H9 (cell line): ENCODE measurements at regions not wholly inside any gene's neighbourhood (a gene's known extent, or its start where the extent isn't known, plus 50 kb on each side); places are given as distances from the start of the nearest gene placed in this dataset.

Source experiments
- DNase-seq: peaks from one replicate; pipeline ENCODE4 v3.0.0-alpha.2; 2017
- H2AFZ ChIP-seq: one replicate; pipeline ENCODE4 v1.6.1; 2013; ENCODE audit warnings: mild to moderate bottlenecking, low read length, control low read depth, moderate library complexity
- H2AK5ac ChIP-seq: 2 replicates; pipeline ENCODE4 v1.6.1; 2013; ENCODE audit warnings: low read length, control low read depth, mixed read lengths; ENCODE audit not compliant: insufficient read length
- H2BK120ac ChIP-seq: one replicate; pipeline ENCODE4 v1.6.1; 2013; ENCODE audit warnings: low read depth, mild to moderate bottlenecking, low read length, control low read depth, inconsistent platforms; ENCODE audit not compliant: poor library complexity, severe bottlenecking
- H2BK12ac ChIP-seq: 2 replicates; pipeline ENCODE4 v1.6.1; 2013; ENCODE audit warnings: low read length, control low read depth, mixed read lengths, low read depth; ENCODE audit not compliant: insufficient read length
- H2BK15ac ChIP-seq: 2 replicates; pipeline ENCODE4 v1.6.1; 2013; ENCODE audit warnings: low read depth, low read length, control low read depth
- H2BK20ac ChIP-seq: one replicate; pipeline ENCODE4 v1.6.1; 2013; ENCODE audit warnings: low read depth, mild to moderate bottlenecking, low read length, control low read depth, inconsistent platforms; ENCODE audit not compliant: poor library complexity, severe bottlenecking
- H2BK5ac ChIP-seq: 2 replicates; pipeline ENCODE4 v1.6.1; 2013; ENCODE audit warnings: low read length, control low read depth, mixed read lengths; ENCODE audit not compliant: insufficient read length
- H3K14ac ChIP-seq: 2 replicates; pipeline ENCODE4 v1.6.1; 2013; ENCODE audit warnings: low read length, control low read depth; ENCODE audit not compliant: insufficient read depth
- H3K18ac ChIP-seq: 2 replicates; pipeline ENCODE4 v1.6.1; 2013; ENCODE audit warnings: low read depth, mild to moderate bottlenecking, mixed read lengths, low read length, control low read depth; ENCODE audit not compliant: insufficient read length
- H3K23ac ChIP-seq: 2 replicates; pipeline ENCODE4 v1.6.1; 2013; ENCODE audit warnings: low read length, control low read depth, mixed read lengths, low read depth; ENCODE audit not compliant: insufficient read length
- H3K23me2 ChIP-seq: 2 replicates; pipeline ENCODE4 v1.6.1; 2013; ENCODE audit warnings: low read depth, mild to moderate bottlenecking, mixed read lengths, low read length, control low read depth; ENCODE audit not compliant: insufficient read length, poor library complexity, severe bottlenecking
- H3K27ac ChIP-seq: 2 replicates; pipeline ENCODE4 v1.5.1; 2013; ENCODE audit warnings: low read length, control low read depth, mixed read lengths, low read depth; ENCODE audit not compliant: insufficient read length
- H3K27me3 ChIP-seq: 2 replicates; pipeline ENCODE4 v1.6.1; 2013; ENCODE audit warnings: low read length, control low read depth, inconsistent platforms; ENCODE audit not compliant: insufficient read depth
- H3K4ac ChIP-seq: 2 replicates; pipeline ENCODE4 v1.6.1; 2013; ENCODE audit warnings: low read depth, mild to moderate bottlenecking, control low read depth, inconsistent platforms, low read length, moderate library complexity
- H3K4me1 ChIP-seq: 2 replicates; pipeline ENCODE4 v1.6.1; 2013; ENCODE audit warnings: low read length, control low read depth, inconsistent platforms; ENCODE audit not compliant: insufficient read depth
- H3K4me2 ChIP-seq: 2 replicates; pipeline ENCODE4 v1.6.1; 2013; ENCODE audit warnings: low read length, control low read depth, mixed read lengths; ENCODE audit not compliant: insufficient read length, insufficient read depth
- H3K56ac ChIP-seq: 2 replicates; pipeline ENCODE4 v1.6.1; 2013; ENCODE audit warnings: low read depth, mild to moderate bottlenecking, mixed read lengths, low read length, control low read depth; ENCODE audit not compliant: insufficient read length
- H3K79me1 ChIP-seq: 2 replicates; pipeline ENCODE4 v1.6.1; 2013; ENCODE audit warnings: low read depth, mild to moderate bottlenecking, moderate library complexity, low read length, control low read depth, inconsistent platforms; ENCODE audit not compliant: insufficient read depth, poor library complexity, severe bottlenecking
- H3K79me2 ChIP-seq: 2 replicates; pipeline ENCODE4 v1.6.1; 2013; ENCODE audit warnings: low read length, control low read depth, inconsistent platforms; ENCODE audit not compliant: insufficient read depth
- H3K9ac ChIP-seq: 2 replicates; pipeline ENCODE4 v1.6.1; 2013; ENCODE audit warnings: low read length, control low read depth, mixed read lengths; ENCODE audit not compliant: insufficient read length; ENCODE audit errors: extremely low read depth
- H3K9me3 ChIP-seq: one replicate; pipeline ENCODE4 v1.6.1; 2013; ENCODE audit warnings: low read depth, low read length, inconsistent platforms; ENCODE audit not compliant: control insufficient read depth
- H3T11ph ChIP-seq: one replicate; pipeline ENCODE4 v1.6.1; 2013; ENCODE audit warnings: mild to moderate bottlenecking, low read length, control low read depth, inconsistent platforms
- H4K20me1 ChIP-seq: one replicate; pipeline ENCODE4 v1.6.1; 2013; ENCODE audit not compliant: control insufficient read depth, insufficient read length, insufficient read depth
- H4K5ac ChIP-seq: 2 replicates; pipeline ENCODE4 v1.6.1; 2013; ENCODE audit warnings: low read depth, mild to moderate bottlenecking, mixed read lengths, low read length, control low read depth; ENCODE audit not compliant: insufficient read length
- H4K8ac ChIP-seq: replicated peaks from 2 replicates; pipeline ENCODE4 v1.6.1; 2013; ENCODE audit warnings: low read length, control low read depth, mixed read lengths, low read depth; ENCODE audit not compliant: insufficient read length
- H4K91ac ChIP-seq: 2 replicates; pipeline ENCODE4 v1.6.1; 2013; ENCODE audit warnings: low read depth, mild to moderate bottlenecking, moderate library complexity, mixed read lengths, low read length, control low read depth; ENCODE audit not compliant: insufficient read length
- H3K27ac Mint-ChIP-seq, 3 experiments: 2 replicates in 2 of 3; 3 replicates in 1 of 3; pipeline ENCODE4 v1.8.0; 2020 to 2021; ENCODE audit warnings: mixed read lengths in 3 of 3, mild to moderate bottlenecking in 1 of 3, moderate library complexity in 1 of 3
- H3K27me3 Mint-ChIP-seq: 2 replicates; pipeline ENCODE4 v1.8.0; 2021; ENCODE audit warnings: low read depth, mild to moderate bottlenecking, moderate library complexity, mixed read lengths
- H3K36me3 Mint-ChIP-seq, 3 experiments: 2 replicates in 2 of 3; 3 replicates in 1 of 3; pipeline ENCODE4 v1.8.0; 2020 to 2021; ENCODE audit warnings: low read depth in 3 of 3, mixed read lengths in 3 of 3; ENCODE audit not compliant: insufficient read depth in 1 of 3
- H3K4me1 Mint-ChIP-seq, 2 experiments: 2 replicates each; pipeline ENCODE4 v1.8.0; 2020; ENCODE audit warnings: mixed read lengths in 2 of 2
- H3K4me3 Mint-ChIP-seq, 2 experiments: 2 replicates in 1 of 2; 3 replicates in 1 of 2; pipeline ENCODE4 v1.8.0; 2020 to 2021; ENCODE audit warnings: mild to moderate bottlenecking in 2 of 2, mixed read lengths in 2 of 2, moderate library complexity in 1 of 2
- H3K9me3 Mint-ChIP-seq, 2 experiments: 2 replicates in 1 of 2; 3 replicates in 1 of 2; pipeline ENCODE4 v1.8.0; 2020; ENCODE audit warnings: mild to moderate bottlenecking in 2 of 2, mixed read lengths in 2 of 2, moderate library complexity in 1 of 2
- CTCF ChIP-seq: fragments of 200-600 bp; sonication (generic); conservative IDR thresholded peaks from 3 replicates; pipeline ENCODE4 v1.8.0; 2021; ENCODE audit warnings: antibody characterized with exemption, mild to moderate bottlenecking
- WGBS: extraction: QIAGEN DNeasy Blood & Tissue Kit; methylation state at CpG from one replicate; pipeline ENCODE4 v1.1.7; 2013; ENCODE audit warnings: missing lambda C conversion rate, low lambda C conversion rate, mixed read lengths; ENCODE audit not compliant: insufficient read length; ENCODE audit errors: extremely low coverage; 5-methylcytosine and 5-hydroxymethylcytosine counted together

- H3K27me3 ChIP-seq = no peaks in the 10 kb centered on the region
- WGBS = no CpG with 5 or more reads among the region's 3 CpGs
- Mint-ChIP-seq H3K27me3 (no peaks in the 10 kb centered on the region), H3K36me3 (no peaks in the 10 kb centered on the region), H3K4me3 (no peak overlapping the region), H3K4me1 (peaks cover 17 to 22% of the 10 kb centered on the region in 2 experiments), H3K9me3 (no peaks in the 10 kb centered on the region), H3K27ac (no peak overlapping the region)
- H4K5ac ChIP-seq = no peak overlapping the region
- H2BK20ac ChIP-seq = no peak overlapping the region
- H2BK12ac ChIP-seq = no peak overlapping the region
- H4K91ac ChIP-seq = no peak overlapping the region
- no peaks in the 10 kb centered on the region for H3K23me2 ChIP-seq
- H2AFZ ChIP-seq = no peak overlapping the region
- H3K9me3 ChIP-seq = no peaks in the 10 kb centered on the region
- no peak for DNase-seq
- no peak overlapping the region for H3K9ac ChIP-seq
- no peaks in the 10 kb centered on the region for H3K79me2 ChIP-seq
- no peak overlapping the region for H3K27ac ChIP-seq
- H2BK120ac ChIP-seq = no peak overlapping the region
- TF ChIP-seq CTCF = no peak
- H3K4ac ChIP-seq = no peak overlapping the region
- no peak overlapping the region for H2AK5ac ChIP-seq
- H3K23ac ChIP-seq = no peak overlapping the region
- no peak overlapping the region for H3T11ph ChIP-seq
- H3K79me1 ChIP-seq = no peaks in the 10 kb centered on the region
- no peak overlapping the region for H2BK15ac ChIP-seq
- no peaks in the 10 kb centered on the region for H4K20me1 ChIP-seq
- no peaks in the 10 kb centered on the region for H3K4me1 ChIP-seq
- H3K14ac ChIP-seq = no peak overlapping the region
- no peak overlapping the region for H3K4me2 ChIP-seq
- H3K56ac ChIP-seq = no peak overlapping the region
- H3K18ac ChIP-seq = no peak overlapping the region
- H2BK5ac ChIP-seq = no peak overlapping the region
- no peak overlapping the region for H4K8ac ChIP-seq
Observed at GRCh38 chr18:39515299-39515698, 1949.7 kb upstream of the CELF4 start.
